ENCODE measurements at regions not wholly inside any gene's neighbourhood (a gene's known extent, or its start where the extent isn't known, plus 50 kb on each side); places are given as distances from the start of the nearest gene placed in this dataset.
A peak's percentile ranks its signal among the peaks of the same experiment; 100 is the strongest.
"Not testable (repeated sequence)": the region's sequence is repeated elsewhere in the genome, so short reads cannot be mapped to it uniquely, and the experiment has no call there.

GRCh38 chr19:20351244-20351643, 184.2 kb downstream of the ZNF486 start:
- Mint-ChIP-seq H3K4me3 (no peak overlapping the region), H3K36me3 (no peaks in the 10 kb centered on the region)
- DNase-seq (ENCODE audit: low spot score in 2 of 2): no peak

DNA sequence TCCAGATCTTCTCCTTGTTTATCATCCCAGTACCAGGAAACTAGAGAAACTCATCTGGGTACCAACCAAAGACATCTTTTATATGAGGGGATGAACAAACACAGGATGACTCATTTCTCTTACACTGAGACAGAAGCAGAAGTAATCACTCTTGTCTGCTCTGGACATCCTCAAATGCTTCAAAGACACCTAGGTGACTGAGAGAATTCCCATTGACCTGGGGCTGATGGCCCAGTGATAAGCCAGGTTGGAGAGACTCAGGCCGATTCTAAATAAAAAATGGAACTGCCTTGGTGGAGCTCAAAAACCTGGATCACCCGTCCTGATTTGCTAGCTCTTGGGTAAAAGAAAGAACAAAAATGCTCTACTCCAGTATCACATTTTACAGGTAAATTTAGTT, 182.2 kb downstream of the ZNF486 start:
- H3K36me3 Mint-ChIP-seq: no peaks in the 10 kb centered on the region
- ATAC-seq: no peak

More at GRCh38 chr19:20351244-20351643, 184.2 kb downstream of the ZNF486 start:
- Mint-ChIP-seq H3K4me1 (no peaks in the 10 kb centered on the region), H3K9me3 (no peaks in the 10 kb centered on the region), H3K27ac (no peak overlapping the region)
- no peak for ATAC-seq

GRCh38 chr19:20339444-20339843, 172.4 kb downstream of the ZNF486 start:
- DNase-seq (ENCODE audit: low spot score in 2 of 2) (no peak), ATAC-seq (no peak)
- Mint-ChIP-seq H3K4me1 (no peaks in the 10 kb centered on the region), H3K9me3 (no peaks in the 10 kb centered on the region), H3K4me3 (no peak overlapping the region), H3K27ac (no peak overlapping the region), H3K36me3 (no peaks in the 10 kb centered on the region)

More for the DNA sequence above, 182.2 kb downstream of the ZNF486 start:
- H3K4me3 Mint-ChIP-seq: no peak overlapping the region
- no peak for DNase-seq (ENCODE audit: low spot score in 2 of 2)
- H3K9me3 Mint-ChIP-seq: no peaks in the 10 kb centered on the region
- no peaks in the 10 kb centered on the region for H3K4me1 Mint-ChIP-seq
- no peak overlapping the region for H3K27ac Mint-ChIP-seq

DNA sequence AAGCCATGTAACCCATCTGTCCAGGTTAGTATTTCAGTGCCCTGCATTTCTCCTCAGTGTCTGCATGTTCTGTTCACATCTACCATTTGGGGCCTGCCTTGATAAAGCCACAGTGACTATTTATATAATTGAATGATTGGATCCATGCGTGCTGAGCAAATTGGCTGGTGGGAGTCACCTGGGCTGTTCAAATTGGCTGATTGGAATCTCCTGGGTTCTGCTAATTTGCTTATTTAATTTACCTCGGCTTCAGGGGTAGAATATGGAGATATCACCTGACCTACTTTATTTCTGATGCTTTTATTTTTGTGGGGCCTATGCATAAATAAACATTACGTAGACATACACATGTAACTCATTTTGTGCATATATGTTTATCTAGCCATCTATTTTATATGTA, 167.7 kb downstream of the ZNF486 start:
- H3K36me3 Mint-ChIP-seq: no peaks in the 10 kb centered on the region
- H3K9me3 Mint-ChIP-seq: no peaks in the 10 kb centered on the region
- H3K4me3 Mint-ChIP-seq: no peak overlapping the region
- ATAC-seq (no peak), DNase-seq (ENCODE audit: low spot score in 2 of 2) (no peak)
- no peaks in the 10 kb centered on the region for H3K4me1 Mint-ChIP-seq
- no peak overlapping the region for H3K27ac Mint-ChIP-seq

DNA sequence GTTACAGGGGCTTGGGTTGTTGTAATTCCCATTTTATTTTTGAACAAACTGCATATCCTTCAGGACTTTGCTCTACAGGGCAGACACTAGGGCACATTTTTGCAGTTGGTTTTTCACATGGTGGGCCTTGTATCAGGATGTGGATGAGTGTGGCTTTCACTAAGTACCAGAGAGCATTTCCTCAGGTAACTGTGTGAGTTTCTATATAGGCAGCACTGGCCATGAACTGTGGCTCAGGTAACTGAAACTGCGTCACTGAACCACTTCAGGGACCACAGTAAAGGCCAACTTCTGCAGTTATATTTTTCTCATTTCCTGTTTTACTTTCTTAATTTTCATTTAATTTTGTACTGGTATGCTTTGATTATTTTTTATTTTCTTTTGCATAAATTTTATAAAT, 166.5 kb downstream of the ZNF486 start:
- H3K9me3 Mint-ChIP-seq: no peaks in the 10 kb centered on the region
- H3K4me1 Mint-ChIP-seq: no peaks in the 10 kb centered on the region
- no peak overlapping the region for H3K4me3 Mint-ChIP-seq
- no peak overlapping the region for H3K27ac Mint-ChIP-seq
- no peaks in the 10 kb centered on the region for H3K36me3 Mint-ChIP-seq
- no peak for DNase-seq (ENCODE audit: low spot score in 2 of 2)
- ATAC-seq: no peak

DNA sequence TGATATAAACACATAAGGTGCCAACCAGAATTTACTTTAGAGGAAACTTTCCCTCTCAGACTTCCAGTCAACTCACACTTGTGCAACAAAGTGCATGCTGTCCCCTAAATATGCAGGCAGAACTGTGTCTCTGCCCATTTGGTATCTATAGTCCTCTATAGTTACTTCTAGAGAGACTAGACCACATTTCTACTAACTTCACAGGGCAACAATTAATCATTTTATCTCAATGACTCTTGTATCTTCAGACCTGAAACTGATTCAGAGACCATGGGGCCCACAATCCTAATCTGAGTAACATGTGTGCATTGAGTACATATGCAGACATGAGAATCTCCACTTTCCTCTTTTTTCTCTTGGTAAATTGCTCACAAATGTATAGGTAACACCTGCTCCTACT, 158.1 kb downstream of the ZNF486 start:
- Mint-ChIP-seq H3K36me3 (no peaks in the 10 kb centered on the region), H3K27ac (no peak overlapping the region), H3K4me1 (no peaks in the 10 kb centered on the region), H3K4me3 (no peak overlapping the region), H3K9me3 (no peaks in the 10 kb centered on the region)
- DNase-seq (ENCODE audit: low spot score in 2 of 2) (no peak), ATAC-seq (peak; percentile 94)

DNA sequence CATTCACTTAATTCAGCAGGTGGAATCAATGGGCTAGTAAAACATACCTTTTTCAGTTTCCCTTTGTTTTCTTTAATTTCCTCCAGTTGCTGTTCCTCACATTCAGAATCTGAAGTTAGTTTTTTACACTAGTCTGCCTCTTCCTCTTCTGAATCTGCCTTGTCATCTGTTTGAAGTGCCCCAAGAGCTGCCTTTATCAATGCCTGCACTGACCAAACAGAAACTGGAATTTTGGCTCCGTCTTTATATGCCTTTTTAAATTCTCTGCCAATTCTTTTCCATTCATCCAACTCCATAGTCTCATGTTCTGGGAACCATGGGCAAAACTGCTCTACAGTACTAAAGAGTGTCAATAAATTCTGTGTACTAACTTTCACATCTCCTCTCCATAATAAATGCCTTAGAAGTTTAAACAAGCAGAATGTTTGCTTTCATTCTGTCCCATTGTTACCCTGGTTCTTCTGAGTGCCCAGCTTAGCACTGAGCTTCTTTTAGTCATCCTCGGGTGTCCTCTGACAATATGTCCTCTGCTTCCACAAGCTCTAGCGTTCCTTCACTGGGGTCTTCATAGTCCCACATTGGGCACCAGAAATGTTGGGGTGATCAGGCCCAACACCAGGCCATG, 154.2 kb downstream of the ZNF486 start:
- Mint-ChIP-seq H3K36me3 (no peaks in the 10 kb centered on the region), H3K4me1 (no peaks in the 10 kb centered on the region), H3K4me3 (no peak overlapping the region), H3K9me3 (no peaks in the 10 kb centered on the region), H3K27ac (no peak overlapping the region)
- no peak for ATAC-seq
- no peak for DNase-seq (ENCODE audit: low spot score in 2 of 2)

GRCh38 chr19:20320191-20320590, 153.2 kb downstream of the ZNF486 start:
- Mint-ChIP-seq H3K36me3 (no peaks in the 10 kb centered on the region), H3K27ac (no peak overlapping the region), H3K4me1 (no peaks in the 10 kb centered on the region), H3K4me3 (no peak overlapping the region), H3K9me3 (no peaks in the 10 kb centered on the region)
- DNase-seq (ENCODE audit: low spot score in 2 of 2): no peak
- ATAC-seq: no peak

- no peak for DNase-seq (ENCODE audit: low spot score in 2 of 2)
- Mint-ChIP-seq H3K4me3 (no peak overlapping the region), H3K36me3 (no peaks in the 10 kb centered on the region), H3K27ac (no peak overlapping the region), H3K4me1 (no peaks in the 10 kb centered on the region), H3K9me3 (no peaks in the 10 kb centered on the region)
- ATAC-seq: no peak
These were observed 151.6 kb downstream of the ZNF486 start for GRCh38 chr19:20318616-20319015.

DNA sequence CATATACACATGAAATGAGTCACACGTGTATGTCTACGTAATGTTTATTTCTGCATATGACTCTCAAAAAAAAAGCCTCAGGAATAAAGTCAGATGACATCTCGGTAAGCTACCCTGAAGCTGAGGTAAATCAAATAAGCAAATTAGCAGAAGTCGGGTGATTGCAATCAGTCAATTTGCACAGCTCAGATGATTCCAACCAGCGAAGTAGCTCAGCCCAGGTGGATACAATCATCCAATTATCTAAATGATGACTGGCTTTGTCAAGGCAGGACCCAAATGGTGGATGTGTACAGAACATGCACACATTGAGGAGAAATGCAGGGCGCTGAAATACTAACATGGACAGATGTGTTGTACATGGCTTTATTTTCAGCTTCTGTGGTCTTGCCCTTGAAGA, 148.5 kb downstream of the ZNF486 start:
- DNase-seq (ENCODE audit: low spot score in 2 of 2) (no peak), ATAC-seq (no peak)
- Mint-ChIP-seq H3K4me1 (no peaks in the 10 kb centered on the region), H3K4me3 (no peak overlapping the region), H3K9me3 (no peaks in the 10 kb centered on the region), H3K36me3 (no peaks in the 10 kb centered on the region), H3K27ac (no peak overlapping the region)

DNA sequence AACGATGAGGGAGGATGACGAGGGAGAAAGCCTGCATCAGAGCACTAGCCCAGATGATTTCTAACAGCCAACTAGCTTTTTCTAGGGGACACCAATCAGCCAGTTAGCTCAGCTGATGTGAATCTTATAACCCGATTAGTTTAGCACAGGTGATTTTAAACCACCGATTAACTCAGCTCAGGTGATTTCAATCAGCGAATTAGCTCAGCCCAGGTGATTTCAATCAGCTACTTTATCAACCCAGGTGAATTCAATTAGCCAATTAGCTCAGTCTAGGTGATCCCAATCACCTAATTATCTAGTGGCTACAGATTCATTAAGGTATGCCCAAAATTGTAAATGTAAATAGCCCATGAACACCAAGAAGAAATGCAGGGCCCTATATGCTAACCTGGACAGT, 146.9 kb downstream of the ZNF486 start:
- H3K4me3 Mint-ChIP-seq: no peak overlapping the region
- H3K27ac Mint-ChIP-seq: no peak overlapping the region
- DNase-seq (ENCODE audit: low spot score in 2 of 2) (no peak), ATAC-seq (no peak)
- H3K9me3 Mint-ChIP-seq: no peaks in the 10 kb centered on the region
- no peaks in the 10 kb centered on the region for H3K4me1 Mint-ChIP-seq
- H3K36me3 Mint-ChIP-seq: no peaks in the 10 kb centered on the region

GRCh38 chr19:20307127-20307526, 140.1 kb downstream of the ZNF486 start:
- no peaks in the 10 kb centered on the region for H3K36me3 Mint-ChIP-seq
- H3K4me3 Mint-ChIP-seq: no peak overlapping the region
- ATAC-seq (no peak), DNase-seq (ENCODE audit: low spot score in 2 of 2) (no peak)
- H3K9me3 Mint-ChIP-seq: no peaks in the 10 kb centered on the region
- no peaks in the 10 kb centered on the region for H3K4me1 Mint-ChIP-seq
- H3K27ac Mint-ChIP-seq: no peak overlapping the region

GRCh38 chr19:20296314-20296713, 129.3 kb downstream of the ZNF486 start:
- not testable (repeated sequence) for H3K4me3 Mint-ChIP-seq; H3K9me3 Mint-ChIP-seq; DNase-seq (ENCODE audit: low spot score in 2 of 2); ATAC-seq; H3K4me1 Mint-ChIP-seq; H3K27ac Mint-ChIP-seq; H3K36me3 Mint-ChIP-seq

DNA sequence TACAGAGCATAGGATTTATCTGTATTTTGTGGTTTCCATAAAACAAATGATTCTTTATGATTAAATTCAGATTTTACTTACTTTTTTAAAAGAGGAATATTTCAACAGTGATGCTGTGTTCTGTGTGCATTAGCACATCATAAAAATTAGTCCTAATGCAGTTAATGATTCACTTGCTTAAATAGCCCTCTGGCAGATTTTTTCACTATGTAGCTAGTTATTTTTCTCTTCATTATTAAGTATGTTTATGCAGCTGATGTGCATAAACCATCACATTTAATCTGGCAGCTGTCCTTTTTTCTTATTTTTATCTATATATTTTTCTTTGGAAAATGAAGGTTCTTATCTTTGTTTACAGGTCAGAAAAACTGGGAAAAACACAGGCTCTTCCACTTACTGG, 127.2 kb downstream of the ZNF486 start:
- H3K27ac Mint-ChIP-seq: no peak overlapping the region
- H3K9me3 Mint-ChIP-seq: no peaks in the 10 kb centered on the region
- no peak overlapping the region for H3K4me3 Mint-ChIP-seq

DNA sequence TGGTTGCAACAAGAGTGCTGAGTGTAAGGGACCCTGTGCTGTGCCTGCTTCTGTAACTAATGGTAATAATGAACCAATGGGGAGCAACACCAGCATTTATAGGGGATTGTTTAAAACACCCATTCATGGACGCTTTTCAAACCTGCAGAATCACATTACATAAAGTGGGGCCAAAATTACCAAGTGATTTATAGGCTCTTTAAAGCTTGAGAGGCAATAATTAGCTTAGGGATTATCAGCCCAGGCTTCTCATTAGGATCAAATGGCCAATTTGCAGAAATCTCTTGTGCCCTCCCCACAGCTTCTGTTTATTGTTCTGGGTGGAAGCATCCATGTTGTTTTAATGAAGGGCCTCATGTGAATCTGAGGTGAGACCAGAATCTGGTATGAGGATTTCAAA, 125.5 kb downstream of the ZNF486 start:
- H3K4me3 Mint-ChIP-seq; DNase-seq (ENCODE audit: low spot score in 2 of 2); H3K27ac Mint-ChIP-seq; H3K36me3 Mint-ChIP-seq; ATAC-seq; H3K4me1 Mint-ChIP-seq; H3K9me3 Mint-ChIP-seq: not testable (repeated sequence)

More for the DNA sequence above, 127.2 kb downstream of the ZNF486 start:
- ATAC-seq (no peak), DNase-seq (ENCODE audit: low spot score in 2 of 2) (no peak)
- no peaks in the 10 kb centered on the region for H3K4me1 Mint-ChIP-seq
- no peaks in the 10 kb centered on the region for H3K36me3 Mint-ChIP-seq

DNA sequence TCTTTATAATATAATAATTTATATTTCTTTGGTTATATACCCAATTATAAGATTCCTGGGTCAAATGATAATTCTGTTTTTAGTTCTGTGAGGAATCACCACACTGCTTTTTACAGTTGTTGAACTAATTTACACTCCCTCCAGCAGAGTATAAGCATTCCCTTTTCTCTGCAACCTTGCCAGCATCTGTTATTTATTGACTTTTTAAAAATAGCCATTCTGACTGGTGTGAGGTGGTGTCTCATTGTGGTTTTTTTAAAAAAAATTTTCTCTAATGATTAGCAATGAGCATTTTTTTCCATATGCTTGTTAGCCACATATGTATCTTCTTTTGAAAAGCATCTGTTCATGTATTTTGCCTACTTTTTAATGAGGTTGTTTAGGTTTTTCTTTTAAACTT, 122.2 kb downstream of the ZNF486 start:
- Mint-ChIP-seq H3K27ac (no peak overlapping the region), H3K36me3 (no peaks in the 10 kb centered on the region), H3K4me1 (no peaks in the 10 kb centered on the region), H3K4me3 (no peak overlapping the region), H3K9me3 (no peaks in the 10 kb centered on the region)
- ATAC-seq (no peak), DNase-seq (ENCODE audit: low spot score in 2 of 2) (no peak)

GRCh38 chr19:20287070-20287469, 120.1 kb downstream of the ZNF486 start:
- Mint-ChIP-seq H3K36me3 (no peaks in the 10 kb centered on the region), H3K9me3 (no peaks in the 10 kb centered on the region), H3K4me1 (no peaks in the 10 kb centered on the region), H3K4me3 (no peak overlapping the region), H3K27ac (no peak overlapping the region)
- no peak for ATAC-seq
- DNase-seq (ENCODE audit: low spot score in 2 of 2): no peak

All from stimulated activated effector memory CD8-positive, alpha-beta T cell treated with anti-CD3 and anti-CD28 coated beads, Interleukin-12 subunit alpha, Interleukin-12 subunit beta, amount 100 ng/mL, for 72 hours (primary cell).